Tibial nerve (tissue), 4 donors: ENCODE measurements at regions not wholly inside any gene's neighbourhood (a gene's known extent, or its start where the extent isn't known, plus 50 kb on each side); places are given as distances from the start of the nearest gene placed in this dataset.
A peak's percentile ranks its signal among the peaks of the same experiment; 100 is the strongest.

Experiments
- DNase-seq, 2 donors: peaks; one replicate each; pipeline ENCODE4 v3.0.0-alpha.2; 2019; ENCODE audit warnings: low spot score in 2 of 2
- H3K27ac ChIP-seq, 4 donors: fragments of 200-600 bp; sonication (generic) in 3 of 4; one replicate each; pipeline ENCODE4 v1.5.1; 2017 to 2019; ENCODE audit warnings: mild to moderate bottlenecking in 1 of 4
- H3K27me3 ChIP-seq, 2 donors: fragments of 200-600 bp; sonication (generic) in 1 of 2; one replicate each; pipeline versions ENCODE4 v1.5.1 to v1.6.0; 2017 to 2019
- H3K36me3 ChIP-seq, 3 donors: fragments of 200-600 bp; sonication (generic); one replicate each; pipeline ENCODE4 v1.5.1; 2018 to 2019
- H3K4me1 ChIP-seq, 4 donors: fragments of 200-600 bp; sonication (generic) in 3 of 4; one replicate each; pipeline ENCODE4 v1.5.1; 2017 to 2019
- H3K4me3 ChIP-seq, 4 donors: fragments of 200-600 bp; sonication (generic) in 3 of 4; one replicate each; pipeline ENCODE4 v1.5.1; 2017 to 2019; ENCODE audit warnings: mild to moderate bottlenecking in 1 of 4, moderate library complexity in 1 of 4
- H3K9me3 ChIP-seq, 4 donors: fragments of 200-600 bp; sonication (generic) in 3 of 4; one replicate each; pipeline ENCODE4 v1.5.1; 2017 to 2019
- EP300 ChIP-seq, 2 donors: sonication (generic); formaldehyde crosslinking; IDR thresholded peaks; one replicate each; pipeline ENCODE4 v1.6.1; 2017; ENCODE audit warnings: antibody characterized with exemption in 2 of 2, mild to moderate bottlenecking in 1 of 2
- POLR2A ChIP-seq, 2 donors: fragments of 450-650 bp; IDR thresholded peaks; one replicate each; pipeline ENCODE4 v1.6.1; 2017; ENCODE audit warnings: antibody characterized with exemption in 2 of 2, mild to moderate bottlenecking in 2 of 2, moderate library complexity in 2 of 2
- WGBS, 2 donors: methylation state at CpG; one replicate each; pipeline ENCODE4 v1.1.5; 2018; 5-methylcytosine and 5-hydroxymethylcytosine counted together
- TF ChIP-seq, protein P1 (sequence below), 5 experiments: fragments of 200-600 bp in 3 of 5; fragments of 450-650 bp in 2 of 5; sonication (generic) in 3 of 5; IDR thresholded peaks; one replicate each; pipeline ENCODE4 v1.5.1; 2016 to 2019; ENCODE audit warnings: antibody characterized with exemption in 5 of 5, mild to moderate bottlenecking in 3 of 5, moderate library complexity in 2 of 5

- H3K36me3 ChIP-seq = no peaks in the 10 kb centered on the region
- no peaks in the 10 kb centered on the region for H3K27me3 ChIP-seq
- no peaks in the 10 kb centered on the region for H3K9me3 ChIP-seq
- DNase-seq = no peak
- no peaks in the 10 kb centered on the region for H3K4me1 ChIP-seq
- no peak overlapping the region for H3K4me3 ChIP-seq
- no peak overlapping the region for H3K27ac ChIP-seq
- WGBS, 2 donors = 22 to 51% methylated on average over 4 of the region's 4 CpGs
- TF ChIP-seq EP300 (IDR thresholded peaks at IDR 0.05) (no peak), POLR2A (IDR thresholded peaks at IDR 0.05) (no peak)
- TF ChIP-seq, protein P1, sequence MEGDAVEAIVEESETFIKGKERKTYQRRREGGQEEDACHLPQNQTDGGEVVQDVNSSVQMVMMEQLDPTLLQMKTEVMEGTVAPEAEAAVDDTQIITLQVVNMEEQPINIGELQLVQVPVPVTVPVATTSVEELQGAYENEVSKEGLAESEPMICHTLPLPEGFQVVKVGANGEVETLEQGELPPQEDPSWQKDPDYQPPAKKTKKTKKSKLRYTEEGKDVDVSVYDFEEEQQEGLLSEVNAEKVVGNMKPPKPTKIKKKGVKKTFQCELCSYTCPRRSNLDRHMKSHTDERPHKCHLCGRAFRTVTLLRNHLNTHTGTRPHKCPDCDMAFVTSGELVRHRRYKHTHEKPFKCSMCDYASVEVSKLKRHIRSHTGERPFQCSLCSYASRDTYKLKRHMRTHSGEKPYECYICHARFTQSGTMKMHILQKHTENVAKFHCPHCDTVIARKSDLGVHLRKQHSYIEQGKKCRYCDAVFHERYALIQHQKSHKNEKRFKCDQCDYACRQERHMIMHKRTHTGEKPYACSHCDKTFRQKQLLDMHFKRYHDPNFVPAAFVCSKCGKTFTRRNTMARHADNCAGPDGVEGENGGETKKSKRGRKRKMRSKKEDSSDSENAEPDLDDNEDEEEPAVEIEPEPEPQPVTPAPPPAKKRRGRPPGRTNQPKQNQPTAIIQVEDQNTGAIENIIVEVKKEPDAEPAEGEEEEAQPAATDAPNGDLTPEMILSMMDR (IDR thresholded peaks at IDR 0.05) = no peak
Observed at GRCh38 chr6:19297880-19298279, 539.3 kb upstream of the ID4 start.

DNA sequence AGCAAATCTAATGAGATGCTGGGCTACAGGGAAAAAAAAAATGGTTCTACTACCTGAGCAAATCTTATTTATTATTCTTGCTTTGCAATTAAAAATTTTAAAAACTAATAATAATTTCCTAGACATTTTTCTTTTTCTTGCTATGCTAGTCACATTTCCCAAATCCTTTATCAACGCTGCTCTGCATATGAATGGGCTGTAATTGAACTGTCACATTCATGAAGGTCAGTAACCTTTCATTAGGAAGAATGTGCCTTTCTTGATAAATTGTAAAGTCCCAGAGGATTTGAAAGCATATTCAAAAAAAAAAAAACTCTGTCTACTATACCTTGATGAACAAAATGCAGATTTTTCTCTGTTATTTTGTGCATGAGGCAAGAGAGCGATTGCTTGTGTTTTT lies 538.7 kb upstream of the ID4 start:
- Histone ChIP-seq H3K4me3 (no peak overlapping the region), H3K9me3 (no peaks in the 10 kb centered on the region), H3K4me1 (no peaks in the 10 kb centered on the region), H3K27me3 (no peaks in the 10 kb centered on the region), H3K36me3 (no peaks in the 10 kb centered on the region), H3K27ac (no peak overlapping the region)
- TF ChIP-seq POLR2A (IDR thresholded peaks at IDR 0.05) (no peak), EP300 (IDR thresholded peaks at IDR 0.05) (no peak)
- TF ChIP-seq, protein P1 (IDR thresholded peaks at IDR 0.05) = no peak
- DNase-seq = no peak
- WGBS, 2 donors = 73 to 77% methylated on average over 2 of the region's 2 CpGs

DNA sequence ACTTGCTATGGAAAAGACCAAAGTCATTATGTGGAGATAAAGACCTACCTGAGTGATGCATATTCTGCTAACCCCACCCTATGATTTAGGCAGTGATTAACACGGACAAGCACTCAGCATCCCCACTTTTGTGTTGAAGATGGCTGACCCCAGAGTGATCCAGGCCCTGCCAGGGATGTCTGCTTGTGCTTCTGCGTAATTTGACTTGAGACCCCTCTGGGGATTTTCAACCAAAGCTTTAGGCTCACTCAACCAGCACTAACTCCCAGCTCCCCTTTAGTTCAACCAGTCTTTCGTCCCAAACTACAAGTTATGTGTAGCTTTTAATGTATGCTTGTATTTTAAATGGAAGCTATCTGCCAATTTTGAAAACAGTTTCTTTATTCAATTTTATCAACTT lies 538.0 kb upstream of the ID4 start:
- Histone ChIP-seq H3K27me3 (no peaks in the 10 kb centered on the region), H3K4me1 (no peaks in the 10 kb centered on the region), H3K36me3 (no peaks in the 10 kb centered on the region), H3K27ac (no peak overlapping the region), H3K4me3 (no peak overlapping the region), H3K9me3 (no peaks in the 10 kb centered on the region)
- WGBS, 2 donors = 81 to 83% methylated on average over 3 of the region's 3 CpGs
- DNase-seq = no peak
- TF ChIP-seq, protein P1 (IDR thresholded peaks at IDR 0.05) = no peak
- TF ChIP-seq EP300 (IDR thresholded peaks at IDR 0.05) (no peak), POLR2A (IDR thresholded peaks at IDR 0.05) (no peak)

DNA sequence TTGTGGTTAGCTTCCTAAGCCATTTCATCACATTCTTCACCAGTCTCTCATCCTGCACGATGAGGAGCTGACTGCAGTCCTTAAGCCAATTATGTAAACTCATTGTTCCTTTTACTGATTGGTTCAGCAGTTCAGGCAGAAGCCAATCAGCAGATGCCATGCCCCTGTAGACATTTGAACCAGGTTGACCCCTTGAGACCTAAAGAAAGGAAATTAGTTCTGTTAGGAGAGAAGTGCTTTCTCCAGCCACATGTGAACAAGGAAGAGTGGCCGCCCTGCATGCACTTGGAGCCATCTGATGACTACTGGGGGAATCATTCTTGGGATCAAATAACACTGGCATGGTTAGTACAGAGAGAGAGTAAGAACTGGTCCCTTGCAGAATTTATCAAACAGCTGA lies 535.2 kb upstream of the ID4 start:
- TF ChIP-seq, protein P1 (IDR thresholded peaks at IDR 0.05) = no peak
- TF ChIP-seq POLR2A (IDR thresholded peaks at IDR 0.05) (no peak), EP300 (IDR thresholded peaks at IDR 0.05) (no peak)
- no peak overlapping the region for H3K4me3 ChIP-seq
- H3K9me3 ChIP-seq = no peaks in the 10 kb centered on the region
- no peaks in the 10 kb centered on the region for H3K4me1 ChIP-seq
- DNase-seq = no peak
- no peaks in the 10 kb centered on the region for H3K36me3 ChIP-seq
- no peaks in the 10 kb centered on the region for H3K27me3 ChIP-seq
- no peak overlapping the region for H3K27ac ChIP-seq
- 50 to 60% methylated on average over 2 of the region's 2 CpGs for WGBS, 2 donors

GRCh38 chr6:19303383-19303782 lies 533.8 kb upstream of the ID4 start:
- no peak for DNase-seq
- peak overlapping the region in 1 of 4 donors; percentile 2 for H3K4me3 ChIP-seq

More at GRCh38 chr6:19303383-19303782, 533.8 kb upstream of the ID4 start:
- no peak for TF ChIP-seq POLR2A (IDR thresholded peaks at IDR 0.05)
- TF ChIP-seq EP300 (IDR thresholded peaks at IDR 0.05) = no peak
- TF ChIP-seq, protein P1 (IDR thresholded peaks at IDR 0.05) = no peak
- no peaks in the 10 kb centered on the region for H3K9me3 ChIP-seq
- H3K27ac ChIP-seq = peak overlapping the region in 2 of 4 donors; percentile 33 to 38
- 40 to 41% methylated on average over 5 of the region's 5 CpGs for WGBS, 2 donors
- no peaks in the 10 kb centered on the region for H3K27me3 ChIP-seq
- no peaks in the 10 kb centered on the region for H3K36me3 ChIP-seq
- no peaks in the 10 kb centered on the region for H3K4me1 ChIP-seq
